ENCODE measurements at regions not wholly inside any gene's neighbourhood (a gene's known extent, or its start where the extent isn't known, plus 50 kb on each side); places are given as distances from the start of the nearest gene placed in this dataset.
A peak's percentile ranks its signal among the peaks of the same experiment; 100 is the strongest.

DNA sequence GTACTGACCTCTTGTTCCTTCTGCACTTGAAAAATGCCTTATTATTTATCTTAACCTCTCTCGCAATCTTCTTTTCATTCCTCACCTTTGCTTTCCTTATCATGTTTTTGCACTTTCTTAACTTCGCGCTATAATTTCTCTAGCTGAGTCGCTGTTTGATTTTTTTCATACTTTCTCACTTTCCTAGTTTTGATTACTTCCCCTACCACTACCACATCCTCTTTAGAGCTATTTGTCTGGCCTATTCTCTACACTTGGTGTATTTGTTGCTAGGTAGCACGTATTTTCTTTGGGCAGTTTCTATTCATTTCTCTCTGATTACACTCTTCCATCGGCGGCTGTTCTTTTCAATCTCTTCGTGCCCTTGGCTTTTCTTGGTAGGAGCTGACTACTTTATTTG, 611.8 kb downstream of the BNC2 start:
- H3K4me3 Mint-ChIP-seq, result no peak overlapping the region
- no peaks in the 10 kb centered on the region; the same call in 1 of the 2 replicates for H3K9me3 Mint-ChIP-seq
- H3K36me3 Mint-ChIP-seq, result no peaks in the 10 kb centered on the region
- no peak overlapping the region for H3K27ac Mint-ChIP-seq
- DNase-seq (ENCODE audit: low spot score), result no peak
- peaks cover 8% of the 10 kb centered on the region; the same call in 1 of the 2 replicates for H3K27me3 Mint-ChIP-seq (ENCODE audit: low read depth)
- TF ChIP-seq, protein P1, sequence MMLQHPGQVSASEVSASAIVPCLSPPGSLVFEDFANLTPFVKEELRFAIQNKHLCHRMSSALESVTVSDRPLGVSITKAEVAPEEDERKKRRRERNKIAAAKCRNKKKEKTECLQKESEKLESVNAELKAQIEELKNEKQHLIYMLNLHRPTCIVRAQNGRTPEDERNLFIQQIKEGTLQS (CRISPR knock-in tag; conservative IDR thresholded peaks at IDR 0.05), result no peak
- TF ChIP-seq ZNF396 (CRISPR knock-in tag; IDR thresholded peaks at IDR 0.05; ENCODE audit: borderline replicate concordance), result no peak
- TF ChIP-seq, protein P2, sequence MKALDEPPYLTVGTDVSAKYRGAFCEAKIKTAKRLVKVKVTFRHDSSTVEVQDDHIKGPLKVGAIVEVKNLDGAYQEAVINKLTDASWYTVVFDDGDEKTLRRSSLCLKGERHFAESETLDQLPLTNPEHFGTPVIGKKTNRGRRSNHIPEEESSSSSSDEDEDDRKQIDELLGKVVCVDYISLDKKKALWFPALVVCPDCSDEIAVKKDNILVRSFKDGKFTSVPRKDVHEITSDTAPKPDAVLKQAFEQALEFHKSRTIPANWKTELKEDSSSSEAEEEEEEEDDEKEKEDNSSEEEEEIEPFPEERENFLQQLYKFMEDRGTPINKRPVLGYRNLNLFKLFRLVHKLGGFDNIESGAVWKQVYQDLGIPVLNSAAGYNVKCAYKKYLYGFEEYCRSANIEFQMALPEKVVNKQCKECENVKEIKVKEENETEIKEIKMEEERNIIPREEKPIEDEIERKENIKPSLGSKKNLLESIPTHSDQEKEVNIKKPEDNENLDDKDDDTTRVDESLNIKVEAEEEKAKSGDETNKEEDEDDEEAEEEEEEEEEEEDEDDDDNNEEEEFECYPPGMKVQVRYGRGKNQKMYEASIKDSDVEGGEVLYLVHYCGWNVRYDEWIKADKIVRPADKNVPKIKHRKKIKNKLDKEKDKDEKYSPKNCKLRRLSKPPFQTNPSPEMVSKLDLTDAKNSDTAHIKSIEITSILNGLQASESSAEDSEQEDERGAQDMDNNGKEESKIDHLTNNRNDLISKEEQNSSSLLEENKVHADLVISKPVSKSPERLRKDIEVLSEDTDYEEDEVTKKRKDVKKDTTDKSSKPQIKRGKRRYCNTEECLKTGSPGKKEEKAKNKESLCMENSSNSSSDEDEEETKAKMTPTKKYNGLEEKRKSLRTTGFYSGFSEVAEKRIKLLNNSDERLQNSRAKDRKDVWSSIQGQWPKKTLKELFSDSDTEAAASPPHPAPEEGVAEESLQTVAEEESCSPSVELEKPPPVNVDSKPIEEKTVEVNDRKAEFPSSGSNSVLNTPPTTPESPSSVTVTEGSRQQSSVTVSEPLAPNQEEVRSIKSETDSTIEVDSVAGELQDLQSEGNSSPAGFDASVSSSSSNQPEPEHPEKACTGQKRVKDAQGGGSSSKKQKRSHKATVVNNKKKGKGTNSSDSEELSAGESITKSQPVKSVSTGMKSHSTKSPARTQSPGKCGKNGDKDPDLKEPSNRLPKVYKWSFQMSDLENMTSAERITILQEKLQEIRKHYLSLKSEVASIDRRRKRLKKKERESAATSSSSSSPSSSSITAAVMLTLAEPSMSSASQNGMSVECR (CRISPR knock-in tag; IDR thresholded peaks at IDR 0.05; ENCODE audit: borderline replicate concordance), result no peak
- TF ChIP-seq, protein P3, sequence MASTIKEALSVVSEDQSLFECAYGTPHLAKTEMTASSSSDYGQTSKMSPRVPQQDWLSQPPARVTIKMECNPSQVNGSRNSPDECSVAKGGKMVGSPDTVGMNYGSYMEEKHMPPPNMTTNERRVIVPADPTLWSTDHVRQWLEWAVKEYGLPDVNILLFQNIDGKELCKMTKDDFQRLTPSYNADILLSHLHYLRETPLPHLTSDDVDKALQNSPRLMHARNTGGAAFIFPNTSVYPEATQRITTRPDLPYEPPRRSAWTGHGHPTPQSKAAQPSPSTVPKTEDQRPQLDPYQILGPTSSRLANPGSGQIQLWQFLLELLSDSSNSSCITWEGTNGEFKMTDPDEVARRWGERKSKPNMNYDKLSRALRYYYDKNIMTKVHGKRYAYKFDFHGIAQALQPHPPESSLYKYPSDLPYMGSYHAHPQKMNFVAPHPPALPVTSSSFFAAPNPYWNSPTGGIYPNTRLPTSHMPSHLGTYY (CRISPR knock-in tag; IDR thresholded peaks at IDR 0.05), result no peak
- peaks cover 26% of the 10 kb centered on the region for H3K4me1 Mint-ChIP-seq
- no peak for ATAC-seq
- CTCF ChIA-PET, result interaction anchor here (1.0 to 2.5 kb wide), 2 partner anchors 8 to 16 kb away, joined by 3 to 19 read pairs; no protein-coding TSS in a partner anchor
- POLR2A ChIA-PET, result no interaction called here

DNA sequence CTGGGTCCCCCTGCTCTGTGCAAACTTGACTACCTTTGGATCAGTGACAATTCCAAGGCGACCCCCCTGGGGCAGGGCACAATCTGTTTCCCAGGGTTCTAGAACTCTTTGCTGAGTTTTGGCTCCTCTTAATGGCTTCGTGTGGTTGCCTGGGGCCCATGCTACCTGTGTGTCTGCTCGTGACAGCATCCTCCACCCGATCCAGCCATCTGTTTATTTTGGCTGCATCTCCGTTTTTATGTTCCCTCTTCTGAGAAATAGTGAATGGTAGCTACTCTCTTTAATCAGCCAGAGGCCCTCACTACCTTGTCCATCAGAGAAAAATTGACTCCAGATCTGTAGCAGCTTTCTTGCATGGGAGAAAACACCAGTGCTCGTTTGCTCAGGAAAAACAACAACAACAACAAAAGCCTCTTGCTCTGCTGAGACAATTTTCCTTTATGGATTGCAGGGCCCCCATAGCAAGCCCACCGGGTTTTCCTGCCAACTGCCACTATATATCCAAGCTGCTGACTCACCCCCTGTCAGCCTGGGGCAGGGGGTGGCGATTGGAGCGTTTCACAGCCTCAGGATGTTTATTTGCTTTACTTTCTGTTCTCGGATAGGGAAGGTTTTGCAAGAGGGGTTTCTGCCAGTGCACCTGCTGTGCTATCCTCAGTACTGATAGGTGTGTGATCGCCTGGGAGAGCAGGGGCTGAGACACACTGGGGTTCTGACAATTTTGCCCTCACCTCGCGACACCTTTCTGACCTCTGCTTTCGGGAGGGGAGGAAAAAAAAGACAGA, 607.8 kb downstream of the BNC2 start:
- Mint-ChIP-seq H3K27me3 (ENCODE audit: low read depth) (no peaks in the 10 kb centered on the region), H3K36me3 (no peaks in the 10 kb centered on the region), H3K9me3 (0 out of 2 replicates have a peak, but pooled peaks cover 7% of the 10 kb centered on the region), H3K27ac (no peak overlapping the region; the same call in 1 of the 2 replicates), H3K4me1 (peaks cover 21% of the 10 kb centered on the region), H3K4me3 (no peak overlapping the region)
- DNase-seq (ENCODE audit: low spot score), result no peak
- POLR2A ChIA-PET, result no interaction called here
- CTCF ChIA-PET, result no interaction called here
- peak; percentile 40 for ATAC-seq
- TF ChIP-seq FOXJ3 (CRISPR knock-in tag; IDR thresholded peaks at IDR 0.05; ENCODE audit: borderline replicate concordance) (no peak), ZNF232 (CRISPR knock-in tag; IDR thresholded peaks at IDR 0.05) (no peak), ZBTB21 (CRISPR knock-in tag; IDR thresholded peaks at IDR 0.05; ENCODE audit: borderline replicate concordance) (no peak), SP1 (CRISPR knock-in tag; conservative IDR thresholded peaks at IDR 0.05) (no peak), ESRRA (CRISPR knock-in tag; IDR thresholded peaks at IDR 0.05; ENCODE audit: borderline replicate concordance) (no peak), JUN (CRISPR knock-in tag; IDR thresholded peaks at IDR 0.05) (no peak), CREM (CRISPR knock-in tag; IDR thresholded peaks at IDR 0.05) (no peak), CREB1 (CRISPR knock-in tag; IDR thresholded peaks at IDR 0.05) (no peak), KAT7 (CRISPR knock-in tag; IDR thresholded peaks at IDR 0.05; ENCODE audit: borderline replicate concordance) (no peak), NR2C2 (CRISPR knock-in tag; IDR thresholded peaks at IDR 0.05) (no peak), ZNF219 (CRISPR knock-in tag; IDR thresholded peaks at IDR 0.05; ENCODE audit: borderline replicate concordance) (no peak)
- TF ChIP-seq, protein P4, sequence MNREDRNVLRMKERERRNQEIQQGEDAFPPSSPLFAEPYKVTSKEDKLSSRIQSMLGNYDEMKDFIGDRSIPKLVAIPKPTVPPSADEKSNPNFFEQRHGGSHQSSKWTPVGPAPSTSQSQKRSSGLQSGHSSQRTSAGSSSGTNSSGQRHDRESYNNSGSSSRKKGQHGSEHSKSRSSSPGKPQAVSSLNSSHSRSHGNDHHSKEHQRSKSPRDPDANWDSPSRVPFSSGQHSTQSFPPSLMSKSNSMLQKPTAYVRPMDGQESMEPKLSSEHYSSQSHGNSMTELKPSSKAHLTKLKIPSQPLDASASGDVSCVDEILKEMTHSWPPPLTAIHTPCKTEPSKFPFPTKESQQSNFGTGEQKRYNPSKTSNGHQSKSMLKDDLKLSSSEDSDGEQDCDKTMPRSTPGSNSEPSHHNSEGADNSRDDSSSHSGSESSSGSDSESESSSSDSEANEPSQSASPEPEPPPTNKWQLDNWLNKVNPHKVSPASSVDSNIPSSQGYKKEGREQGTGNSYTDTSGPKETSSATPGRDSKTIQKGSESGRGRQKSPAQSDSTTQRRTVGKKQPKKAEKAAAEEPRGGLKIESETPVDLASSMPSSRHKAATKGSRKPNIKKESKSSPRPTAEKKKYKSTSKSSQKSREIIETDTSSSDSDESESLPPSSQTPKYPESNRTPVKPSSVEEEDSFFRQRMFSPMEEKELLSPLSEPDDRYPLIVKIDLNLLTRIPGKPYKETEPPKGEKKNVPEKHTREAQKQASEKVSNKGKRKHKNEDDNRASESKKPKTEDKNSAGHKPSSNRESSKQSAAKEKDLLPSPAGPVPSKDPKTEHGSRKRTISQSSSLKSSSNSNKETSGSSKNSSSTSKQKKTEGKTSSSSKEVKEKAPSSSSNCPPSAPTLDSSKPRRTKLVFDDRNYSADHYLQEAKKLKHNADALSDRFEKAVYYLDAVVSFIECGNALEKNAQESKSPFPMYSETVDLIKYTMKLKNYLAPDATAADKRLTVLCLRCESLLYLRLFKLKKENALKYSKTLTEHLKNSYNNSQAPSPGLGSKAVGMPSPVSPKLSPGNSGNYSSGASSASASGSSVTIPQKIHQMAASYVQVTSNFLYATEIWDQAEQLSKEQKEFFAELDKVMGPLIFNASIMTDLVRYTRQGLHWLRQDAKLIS (CRISPR knock-in tag; IDR thresholded peaks at IDR 0.05; ENCODE audit: borderline replicate concordance), result no peak
- TF ChIP-seq, protein P5, sequence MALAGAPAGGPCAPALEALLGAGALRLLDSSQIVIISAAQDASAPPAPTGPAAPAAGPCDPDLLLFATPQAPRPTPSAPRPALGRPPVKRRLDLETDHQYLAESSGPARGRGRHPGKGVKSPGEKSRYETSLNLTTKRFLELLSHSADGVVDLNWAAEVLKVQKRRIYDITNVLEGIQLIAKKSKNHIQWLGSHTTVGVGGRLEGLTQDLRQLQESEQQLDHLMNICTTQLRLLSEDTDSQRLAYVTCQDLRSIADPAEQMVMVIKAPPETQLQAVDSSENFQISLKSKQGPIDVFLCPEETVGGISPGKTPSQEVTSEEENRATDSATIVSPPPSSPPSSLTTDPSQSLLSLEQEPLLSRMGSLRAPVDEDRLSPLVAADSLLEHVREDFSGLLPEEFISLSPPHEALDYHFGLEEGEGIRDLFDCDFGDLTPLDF (CRISPR knock-in tag; IDR thresholded peaks at IDR 0.05), result no peak
- TF ChIP-seq, protein P6, sequence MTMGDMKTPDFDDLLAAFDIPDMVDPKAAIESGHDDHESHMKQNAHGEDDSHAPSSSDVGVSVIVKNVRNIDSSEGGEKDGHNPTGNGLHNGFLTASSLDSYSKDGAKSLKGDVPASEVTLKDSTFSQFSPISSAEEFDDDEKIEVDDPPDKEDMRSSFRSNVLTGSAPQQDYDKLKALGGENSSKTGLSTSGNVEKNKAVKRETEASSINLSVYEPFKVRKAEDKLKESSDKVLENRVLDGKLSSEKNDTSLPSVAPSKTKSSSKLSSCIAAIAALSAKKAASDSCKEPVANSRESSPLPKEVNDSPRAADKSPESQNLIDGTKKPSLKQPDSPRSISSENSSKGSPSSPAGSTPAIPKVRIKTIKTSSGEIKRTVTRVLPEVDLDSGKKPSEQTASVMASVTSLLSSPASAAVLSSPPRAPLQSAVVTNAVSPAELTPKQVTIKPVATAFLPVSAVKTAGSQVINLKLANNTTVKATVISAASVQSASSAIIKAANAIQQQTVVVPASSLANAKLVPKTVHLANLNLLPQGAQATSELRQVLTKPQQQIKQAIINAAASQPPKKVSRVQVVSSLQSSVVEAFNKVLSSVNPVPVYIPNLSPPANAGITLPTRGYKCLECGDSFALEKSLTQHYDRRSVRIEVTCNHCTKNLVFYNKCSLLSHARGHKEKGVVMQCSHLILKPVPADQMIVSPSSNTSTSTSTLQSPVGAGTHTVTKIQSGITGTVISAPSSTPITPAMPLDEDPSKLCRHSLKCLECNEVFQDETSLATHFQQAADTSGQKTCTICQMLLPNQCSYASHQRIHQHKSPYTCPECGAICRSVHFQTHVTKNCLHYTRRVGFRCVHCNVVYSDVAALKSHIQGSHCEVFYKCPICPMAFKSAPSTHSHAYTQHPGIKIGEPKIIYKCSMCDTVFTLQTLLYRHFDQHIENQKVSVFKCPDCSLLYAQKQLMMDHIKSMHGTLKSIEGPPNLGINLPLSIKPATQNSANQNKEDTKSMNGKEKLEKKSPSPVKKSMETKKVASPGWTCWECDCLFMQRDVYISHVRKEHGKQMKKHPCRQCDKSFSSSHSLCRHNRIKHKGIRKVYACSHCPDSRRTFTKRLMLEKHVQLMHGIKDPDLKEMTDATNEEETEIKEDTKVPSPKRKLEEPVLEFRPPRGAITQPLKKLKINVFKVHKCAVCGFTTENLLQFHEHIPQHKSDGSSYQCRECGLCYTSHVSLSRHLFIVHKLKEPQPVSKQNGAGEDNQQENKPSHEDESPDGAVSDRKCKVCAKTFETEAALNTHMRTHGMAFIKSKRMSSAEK (CRISPR knock-in tag; IDR thresholded peaks at IDR 0.05; ENCODE audit: borderline replicate concordance), result no peak
